Common myeloid progenitor, CD34-positive (primary cell): ENCODE measurements at regions not wholly inside any gene's neighbourhood (a gene's known extent, or its start where the extent isn't known, plus 50 kb on each side); places are given as distances from the start of the nearest gene placed in this dataset.

Experiments used
- CTCF ChIA-PET: fragments of 350-600 bp; sonication (Branson Sonifier 250); formaldehyde crosslinking; loops from one replicate; lab custom pipeline; 2021; ENCODE audit warnings: antibody characterized with exemption; lab: Charles Lee
- POLR2A ChIA-PET: fragments of 350-600 bp; sonication (Branson Sonifier 250); formaldehyde crosslinking; loops from one replicate; lab custom pipeline; 2021; ENCODE audit warnings: antibody characterized with exemption; lab: Charles Lee
- DNase-seq, 3 donors: peaks; one replicate each; pipeline versions ENCODE4 v3.0.0 to v3.0.0-alpha.2; 2013
- H3K27ac ChIP-seq, 2 experiments: 1 replicate in 1 of 2; 2 replicates in 1 of 2; pipeline ENCODE4 v1.7.0; 2013; ENCODE audit warnings: inconsistent platforms in 2 of 2, low read length in 2 of 2, mild to moderate bottlenecking in 2 of 2, low read depth in 1 of 2, moderate library complexity in 1 of 2; ENCODE audit not compliant: severe bottlenecking in 2 of 2, insufficient read depth in 1 of 2, poor library complexity in 1 of 2
- H3K27me3 ChIP-seq, 5 experiments: replicated peaks in 2 of 5; 1 replicate in 3 of 5; 2 replicates in 2 of 5; pipeline versions ENCODE4 v1.6.1 to v1.7.0; 2013; ENCODE audit warnings: low read length in 4 of 5, mild to moderate bottlenecking in 2 of 5, moderate library complexity in 2 of 5, inconsistent platforms in 1 of 5; ENCODE audit not compliant: insufficient read depth in 5 of 5, control insufficient read depth in 4 of 5
- H3K36me3 ChIP-seq, 4 experiments: 1 replicate in 2 of 4; 2 replicates in 2 of 4; pipeline versions ENCODE4 v1.6.1 to v1.7.0; 2013; ENCODE audit warnings: low read length in 3 of 4, control low read depth in 1 of 4, mild to moderate bottlenecking in 1 of 4; ENCODE audit not compliant: control insufficient read depth in 4 of 4, insufficient read depth in 4 of 4
- H3K4me1 ChIP-seq, 4 experiments: 1 replicate in 3 of 4; 2 replicates in 1 of 4; pipeline versions ENCODE4 v1.6.1 to v1.7.1; 2013; ENCODE audit warnings: low read length in 3 of 4, mild to moderate bottlenecking in 3 of 4, control low read depth in 1 of 4, inconsistent platforms in 1 of 4, moderate library complexity in 1 of 4; ENCODE audit not compliant: control insufficient read depth in 4 of 4, insufficient read depth in 4 of 4; ENCODE audit errors: control extremely low read depth in 1 of 4
- H3K4me3 ChIP-seq, 7 experiments: 1 replicate in 4 of 7; 2 replicates in 3 of 7; pipeline versions ENCODE4 v1.5.1 to v1.7.0; 2013; ENCODE audit warnings: mild to moderate bottlenecking in 7 of 7, low read length in 6 of 7, moderate library complexity in 6 of 7, inconsistent platforms in 2 of 7, low read depth in 2 of 7, control low read depth in 1 of 7; ENCODE audit not compliant: insufficient read depth in 4 of 7, control insufficient read depth in 1 of 7; ENCODE audit errors: extremely low read depth in 1 of 7
- H3K9me3 ChIP-seq, 5 experiments: 1 replicate in 4 of 5; 2 replicates in 1 of 5; pipeline versions ENCODE4 v1.6.1 to v1.7.1; 2013; ENCODE audit warnings: low read length in 4 of 5, mild to moderate bottlenecking in 2 of 5, inconsistent platforms in 1 of 5, low read depth in 1 of 5, moderate library complexity in 1 of 5; ENCODE audit not compliant: control insufficient read depth in 4 of 5, insufficient read depth in 2 of 5; ENCODE audit errors: control extremely low read depth in 1 of 5
- WGBS: methylation state at CpG from one replicate; pipeline ENCODE4 v1.1.5; 2013; ENCODE audit not compliant: insufficient coverage; 5-methylcytosine and 5-hydroxymethylcytosine counted together

DNA sequence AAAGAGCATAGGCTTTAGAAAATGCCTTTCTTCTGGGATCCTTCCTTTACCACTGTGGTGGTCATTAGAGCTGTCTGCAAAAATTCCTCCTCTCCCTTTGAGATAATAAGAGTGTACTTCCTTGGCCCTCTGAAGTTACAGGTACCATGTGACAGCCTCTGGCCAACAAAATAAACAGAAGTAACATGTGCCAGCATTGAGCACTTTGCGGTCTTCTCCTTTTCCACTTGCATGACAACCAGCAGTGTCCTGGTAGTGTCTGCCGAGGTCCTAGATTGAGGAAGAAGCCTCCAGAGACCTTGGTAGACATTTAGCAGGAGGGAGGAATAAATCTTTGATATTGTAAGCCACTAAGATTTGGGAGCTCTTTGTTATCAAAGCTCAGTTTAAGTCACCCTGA is 87.5 kb upstream of the ARID1B start:
- WGBS, result 79% methylated on average over 2 of the region's 2 CpGs
- Histone ChIP-seq H3K36me3 (no peaks in the 10 kb centered on the region), H3K9me3 (no peaks in the 10 kb centered on the region), H3K27me3 (no peaks in the 10 kb centered on the region), H3K27ac (no peak overlapping the region), H3K4me3 (no peak overlapping the region), H3K4me1 (peaks cover 12 to 25% (median 17%) of the 10 kb centered on the region in 4 experiments)
- DNase-seq, result no peak
- ChIA-PET CTCF (interaction anchor here (1.0 to 1.4 kb wide), 2 partner anchors 11 to 87 kb away, joined by 4 to 7 read pairs; partner anchors contain the start of gene ARID1B), POLR2A (no interaction called here)

DNA sequence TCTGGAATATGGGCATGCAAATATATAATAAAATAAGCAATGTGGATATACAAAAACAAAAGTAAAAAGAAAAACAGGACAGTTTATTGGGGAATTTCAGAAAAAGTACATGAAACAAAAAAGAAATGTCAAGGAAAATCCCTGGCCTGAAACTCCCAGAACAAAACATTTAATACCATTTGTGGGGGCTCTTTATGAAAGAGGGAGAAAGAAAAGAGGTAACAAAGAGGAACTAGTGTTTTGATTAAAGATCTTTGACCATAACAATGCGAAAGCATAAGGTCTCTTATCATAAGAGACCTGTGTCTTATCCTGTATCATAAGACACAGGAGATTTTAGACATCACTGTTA is 88.6 kb upstream of the ARID1B start:
- WGBS, result no CpG with 5 or more reads among the region's 1 CpG
- POLR2A ChIA-PET, result no interaction called here
- CTCF ChIA-PET, result interaction anchor here (1.0 kb wide), 1 partner anchor 90 kb away, joined by 3 read pairs; no protein-coding TSS in a partner anchor

DNA sequence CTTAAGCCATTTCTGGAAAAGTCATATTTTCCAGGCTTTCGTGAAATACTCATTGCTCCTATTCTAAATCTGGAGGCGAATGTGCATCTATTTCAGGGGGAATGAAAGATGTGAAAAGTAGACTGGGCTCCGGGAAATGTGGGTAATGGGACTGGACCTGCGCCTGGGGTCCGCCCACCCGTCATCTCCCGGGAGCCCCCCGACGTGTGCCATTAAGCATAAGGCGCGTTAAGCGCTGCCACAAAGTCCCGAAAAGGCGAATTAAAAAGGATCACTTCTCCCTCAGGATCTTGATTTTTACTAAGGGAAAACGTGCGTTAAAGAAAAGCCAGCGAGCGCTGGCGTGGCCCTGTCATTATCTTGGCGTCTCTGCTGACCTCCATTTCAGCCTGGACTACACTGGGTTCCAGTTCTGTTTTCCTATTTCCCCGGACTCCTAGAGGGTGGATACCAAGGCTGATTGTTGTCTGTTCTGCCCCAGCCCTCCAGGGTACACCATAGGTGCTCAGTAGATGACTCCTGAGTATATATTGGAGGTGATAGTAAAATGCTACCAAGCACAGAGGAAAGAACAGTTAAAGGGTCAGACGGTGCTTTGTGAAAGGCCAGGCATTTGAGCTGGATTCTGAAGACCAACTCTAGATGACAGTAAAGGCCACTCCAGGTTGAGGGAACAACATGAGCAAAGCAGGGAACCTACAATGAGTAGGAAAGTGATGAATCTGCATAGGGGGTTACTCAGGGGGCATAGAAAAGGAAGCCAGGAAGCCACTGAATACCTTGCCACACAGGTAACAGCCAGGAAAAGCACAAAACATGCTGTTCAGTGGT is 89.2 kb upstream of the ARID1B start:
- CTCF ChIA-PET, result interaction anchor here (1.0 kb wide), 1 partner anchor 91 kb away, joined by 3 read pairs; no protein-coding TSS in a partner anchor
- peak overlapping the region in 1 of 2 experiments; percentile 14 for H3K27ac ChIP-seq
- H3K9me3 ChIP-seq, result no peaks in the 10 kb centered on the region
- peak; percentile 21 to 71 (median 35) for DNase-seq
- 21% methylated on average over 18 of the region's 22 CpGs for WGBS
- no peaks in the 10 kb centered on the region for H3K27me3 ChIP-seq
- no peaks in the 10 kb centered on the region for H3K36me3 ChIP-seq
- peaks cover 12 to 25% (median 17%) of the 10 kb centered on the region in 4 experiments for H3K4me1 ChIP-seq
- POLR2A ChIA-PET, result interaction anchor here (1.1 kb wide), 2 partner anchors 8 to 88 kb away, joined by 3 to 4 read pairs; no protein-coding TSS in a partner anchor
- peak overlapping the region; percentile 67 to 93 (median 75) for H3K4me3 ChIP-seq

More for the DNA sequence above, 88.6 kb upstream of the ARID1B start:
- no peaks in the 10 kb centered on the region for H3K9me3 ChIP-seq
- H3K27me3 ChIP-seq, result no peaks in the 10 kb centered on the region
- peak in 2 of 3 donors; percentile 21 to 45 for DNase-seq
- no peak overlapping the region for H3K4me3 ChIP-seq
- H3K4me1 ChIP-seq, result peaks cover 12 to 25% (median 17%) of the 10 kb centered on the region in 4 experiments
- H3K36me3 ChIP-seq, result no peaks in the 10 kb centered on the region
- H3K27ac ChIP-seq, result no peak overlapping the region

DNA sequence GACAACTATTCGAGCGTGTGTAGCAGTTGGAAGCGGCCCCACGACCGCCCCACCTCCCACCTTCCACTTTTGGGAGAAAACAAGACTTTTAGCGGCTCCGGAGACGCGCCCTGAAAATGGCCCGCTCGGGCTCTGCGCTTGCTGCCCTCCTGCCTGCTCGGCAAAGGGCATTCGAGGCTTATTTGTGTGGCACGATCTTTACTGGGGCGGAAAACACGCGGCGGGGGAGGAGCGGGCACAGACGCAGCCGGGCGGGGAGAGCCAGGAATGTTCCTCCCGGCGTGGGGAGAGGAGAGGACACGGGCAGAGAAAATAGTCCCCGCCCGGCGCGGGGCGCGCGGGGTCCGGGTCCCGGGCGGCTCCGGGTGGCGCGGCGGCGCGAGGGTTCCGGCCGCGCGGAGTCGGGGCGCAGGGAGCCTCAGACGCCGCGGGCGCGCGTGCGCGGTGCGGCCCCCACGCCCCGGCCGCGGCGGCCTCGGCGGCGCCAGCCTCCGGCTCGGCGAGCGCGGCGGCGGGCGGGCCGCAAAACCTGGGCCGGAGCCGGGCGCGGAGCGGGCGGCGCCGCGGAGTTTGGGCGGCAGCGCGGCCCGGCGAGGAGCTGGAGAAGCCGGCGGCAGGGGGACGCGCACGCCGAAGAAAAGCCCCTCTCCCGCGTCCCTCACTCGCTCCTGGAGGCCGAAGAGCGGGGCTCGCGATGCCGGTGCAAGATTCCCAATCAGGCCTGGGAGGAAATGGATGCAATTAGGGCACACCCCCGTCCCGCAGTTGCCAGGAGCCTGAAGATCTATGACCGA is 90.0 kb upstream of the ARID1B start:
- H3K4me1 ChIP-seq, result peaks cover 12 to 25% (median 17%) of the 10 kb centered on the region in 4 experiments
- DNase-seq, result peak; percentile 82 to 94 (median 92)
- peak overlapping the region; percentile 95 to 97 for H3K27ac ChIP-seq
- POLR2A ChIA-PET, result interaction anchor here (1.1 kb wide), 2 partner anchors 9 to 89 kb away, joined by 3 to 4 read pairs; no protein-coding TSS in a partner anchor
- no peaks in the 10 kb centered on the region for H3K27me3 ChIP-seq
- no peaks in the 10 kb centered on the region for H3K36me3 ChIP-seq
- H3K4me3 ChIP-seq, result peak overlapping the region; percentile 75 to 93 (median 85)
- WGBS, result 0% methylated on average over 93 of the region's 105 CpGs
- CTCF ChIA-PET, result interaction anchor here (0.7 to 1.5 kb wide), 5 partner anchors 28 to 1360 kb away, joined by 3 read pairs; no protein-coding TSS in a partner anchor
- no peaks in the 10 kb centered on the region for H3K9me3 ChIP-seq

DNA sequence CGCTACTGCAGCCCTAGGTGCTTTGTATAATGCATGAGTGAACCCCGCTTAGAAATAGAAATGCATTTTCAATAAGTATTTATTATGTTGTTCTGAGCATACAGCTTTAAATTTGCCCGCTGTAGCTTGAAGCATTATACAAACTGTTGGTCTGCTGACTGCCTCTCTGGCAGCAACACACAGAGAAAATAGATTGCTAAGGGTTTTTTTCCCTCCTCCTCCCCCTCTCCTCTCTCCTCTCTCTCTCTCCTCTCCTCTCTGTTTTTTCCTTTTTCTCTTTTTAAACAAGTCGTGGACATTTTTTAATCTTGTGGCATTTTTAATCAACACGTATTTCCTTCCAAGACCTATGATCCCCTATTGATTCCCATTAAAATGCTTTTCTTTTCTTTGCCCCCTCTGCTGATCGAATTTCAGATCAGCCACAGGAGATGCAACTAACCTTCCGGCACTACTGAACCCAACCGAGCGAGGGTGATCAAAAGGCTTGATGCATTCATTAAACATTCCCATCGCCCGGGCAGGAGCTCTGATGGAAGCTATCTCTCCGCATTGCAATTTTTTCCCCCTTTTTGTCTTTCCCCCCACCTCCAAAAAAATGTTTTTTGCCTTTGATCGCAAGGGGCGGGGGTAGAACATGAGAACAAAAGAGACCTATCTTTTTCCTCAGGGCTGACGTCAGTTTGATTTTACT is 90.7 kb upstream of the ARID1B start:
- H3K4me1 ChIP-seq, result peaks cover 12 to 25% (median 17%) of the 10 kb centered on the region in 4 experiments
- CTCF ChIA-PET, result interaction anchor here (0.6 to 1.7 kb wide), 11 partner anchors 9 to 1359 kb away, joined by 3 to 5 read pairs (median 3); partner anchors contain the start of gene ARID1B

DNA sequence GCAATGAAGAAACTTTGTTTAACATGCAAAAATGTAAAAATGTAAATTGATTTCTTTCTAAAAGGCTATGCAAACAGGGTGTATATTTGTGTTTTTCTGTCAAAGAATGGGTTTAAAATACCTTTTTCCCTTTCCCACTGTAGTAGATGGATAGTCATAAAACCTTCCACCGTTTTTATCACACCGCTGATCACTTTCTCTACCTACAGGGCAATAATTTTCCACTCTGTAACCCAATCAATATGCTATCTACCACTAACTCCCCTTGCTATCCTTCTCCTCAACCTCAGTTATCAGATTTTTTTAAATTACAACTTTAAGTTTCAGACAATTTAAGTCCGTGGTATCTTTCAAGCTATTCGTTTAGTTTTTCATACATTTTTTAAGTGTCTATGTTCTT is 91.4 kb upstream of the ARID1B start:
- ChIA-PET CTCF (interaction anchor here (0.6 to 1.7 kb wide), 11 partner anchors 10 to 1359 kb away, joined by 3 to 5 read pairs (median 3); partner anchors contain the start of gene ARID1B), POLR2A (interaction anchor here (0.5 to 1.8 kb wide), 3 partner anchors 18 to 93 kb away, joined by 3 to 5 read pairs (median 5); partner anchors contain the start of gene ARID1B)

More for the DNA sequence above, 90.7 kb upstream of the ARID1B start:
- Histone ChIP-seq H3K36me3 (no peaks in the 10 kb centered on the region), H3K27ac (peak overlapping the region; percentile 95 to 97), H3K27me3 (no peaks in the 10 kb centered on the region), H3K9me3 (no peaks in the 10 kb centered on the region), H3K4me3 (peak overlapping the region; percentile 69 to 93 (median 83))
- peak; percentile 79 to 84 (median 82) for DNase-seq
- POLR2A ChIA-PET, result interaction anchor here (0.5 to 1.8 kb wide), 3 partner anchors 19 to 92 kb away, joined by 3 to 5 read pairs (median 5); partner anchors contain the start of gene ARID1B
- WGBS, result 0% methylated on average over 7 of the region's 15 CpGs

More for the DNA sequence above, 91.4 kb upstream of the ARID1B start:
- H3K27ac ChIP-seq, result peak overlapping the region in 1 of 2 experiments; percentile 97
- H3K4me3 ChIP-seq, result peak overlapping the region in 6 of 7 experiments; percentile 69 to 93 (median 81)
- H3K9me3 ChIP-seq, result no peaks in the 10 kb centered on the region
- no peaks in the 10 kb centered on the region for H3K27me3 ChIP-seq
- WGBS, result 41% methylated on average over 3 of the region's 4 CpGs
- no peak for DNase-seq
- H3K36me3 ChIP-seq, result no peaks in the 10 kb centered on the region
- peaks cover 12 to 25% (median 17%) of the 10 kb centered on the region in 4 experiments for H3K4me1 ChIP-seq
